Esophagus muscularis mucosa (tissue), 4 donors: ENCODE measurements at regions not wholly inside any gene's neighbourhood (a gene's known extent, or its start where the extent isn't known, plus 50 kb on each side); places are given as distances from the start of the nearest gene placed in this dataset.

Experiments
- DNase-seq: peaks from one replicate; pipeline ENCODE4 v3.0.0-alpha.2; 2017; ENCODE audit errors: extremely low spot score
- H3K27ac ChIP-seq, 4 donors: fragments of 200-600 bp; sonication (generic); replicated peaks in 1 of 4; 1 replicate in 3 of 4; 2 replicates in 1 of 4; pipeline ENCODE4 v1.5.1; 2016 to 2019; ENCODE audit warnings: mild to moderate bottlenecking in 1 of 4
- H3K27me3 ChIP-seq, 4 donors: fragments of 200-600 bp; sonication (generic); one replicate each; pipeline versions ENCODE4 v1.5.1 to v1.6.0; 2016 to 2019
- H3K36me3 ChIP-seq, 4 donors: fragments of 200-600 bp; sonication (generic); one replicate each; pipeline ENCODE4 v1.5.1; 2016 to 2019
- H3K4me1 ChIP-seq, 4 donors: fragments of 200-600 bp; sonication (generic); one replicate each; pipeline ENCODE4 v1.5.1; 2016 to 2019
- H3K4me3 ChIP-seq, 4 donors: fragments of 200-600 bp; sonication (generic); 1 replicate in 2 of 4; 2 replicates in 2 of 4; pipeline ENCODE4 v1.5.1; 2016 to 2019; ENCODE audit warnings: mild to moderate bottlenecking in 4 of 4, moderate library complexity in 1 of 4
- H3K9me3 ChIP-seq, 4 donors: fragments of 200-600 bp; sonication (generic); 1 replicate in 3 of 4; 2 replicates in 1 of 4; pipeline ENCODE4 v1.5.1; 2016 to 2019
- EP300 ChIP-seq: sonication (generic); formaldehyde crosslinking; IDR thresholded peaks from one replicate; pipeline ENCODE4 v1.6.1; 2017; ENCODE audit warnings: antibody characterized with exemption
- POLR2A ChIP-seq: fragments of 450-650 bp; IDR thresholded peaks from one replicate; pipeline ENCODE4 v1.6.1; 2017; ENCODE audit warnings: antibody characterized with exemption, moderate library complexity, mild to moderate bottlenecking, low read depth
- POLR2AphosphoS5 ChIP-seq, 2 donors: sonication (generic); formaldehyde crosslinking; IDR thresholded peaks; one replicate each; pipeline ENCODE4 v1.6.1; 2017; ENCODE audit warnings: antibody characterized with exemption in 2 of 2
- WGBS: methylation state at CpG from one replicate; pipeline ENCODE4 v1.1.5; 2018; 5-methylcytosine and 5-hydroxymethylcytosine counted together
- intact Hi-C: fragments of 100-400 bp; cut with DNase I; formaldehyde crosslinking; loops from one replicate; pipeline ENCODE4 v1.15.1; 2023
- TF ChIP-seq, protein P1 (sequence below), 3 experiments: fragments of 200-600 bp in 2 of 3; fragments of 450-650 bp in 1 of 3; sonication (generic) in 2 of 3; IDR thresholded peaks; one replicate each; pipeline ENCODE4 v1.5.1; 2017 to 2019; ENCODE audit warnings: antibody characterized with exemption in 3 of 3, mild to moderate bottlenecking in 2 of 3, moderate library complexity in 1 of 3

DNA sequence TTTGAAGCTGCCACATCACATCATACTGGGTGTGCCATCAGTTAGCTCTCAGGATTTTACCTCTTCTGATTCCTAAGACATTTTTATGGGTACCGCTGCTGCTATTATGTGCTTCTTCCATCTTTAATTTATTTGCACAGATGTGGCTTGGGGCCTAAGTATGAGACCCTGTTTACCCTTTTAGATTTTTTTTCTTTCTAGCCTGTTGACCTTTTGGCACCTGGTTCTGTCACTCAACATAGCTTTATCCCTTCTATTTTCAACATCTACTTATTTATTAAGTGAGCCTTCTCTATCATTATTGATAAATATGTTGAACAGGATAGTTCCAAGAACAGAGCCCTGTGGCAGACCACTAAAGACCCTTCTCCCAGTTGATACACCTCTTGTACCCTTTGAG, 57.0 kb downstream of the TET3 start:
- TF ChIP-seq EP300 (no peak), POLR2A (no peak), POLR2AphosphoS5 (IDR thresholded peaks at IDR 0.05) (no peak)
- TF ChIP-seq, protein P1, sequence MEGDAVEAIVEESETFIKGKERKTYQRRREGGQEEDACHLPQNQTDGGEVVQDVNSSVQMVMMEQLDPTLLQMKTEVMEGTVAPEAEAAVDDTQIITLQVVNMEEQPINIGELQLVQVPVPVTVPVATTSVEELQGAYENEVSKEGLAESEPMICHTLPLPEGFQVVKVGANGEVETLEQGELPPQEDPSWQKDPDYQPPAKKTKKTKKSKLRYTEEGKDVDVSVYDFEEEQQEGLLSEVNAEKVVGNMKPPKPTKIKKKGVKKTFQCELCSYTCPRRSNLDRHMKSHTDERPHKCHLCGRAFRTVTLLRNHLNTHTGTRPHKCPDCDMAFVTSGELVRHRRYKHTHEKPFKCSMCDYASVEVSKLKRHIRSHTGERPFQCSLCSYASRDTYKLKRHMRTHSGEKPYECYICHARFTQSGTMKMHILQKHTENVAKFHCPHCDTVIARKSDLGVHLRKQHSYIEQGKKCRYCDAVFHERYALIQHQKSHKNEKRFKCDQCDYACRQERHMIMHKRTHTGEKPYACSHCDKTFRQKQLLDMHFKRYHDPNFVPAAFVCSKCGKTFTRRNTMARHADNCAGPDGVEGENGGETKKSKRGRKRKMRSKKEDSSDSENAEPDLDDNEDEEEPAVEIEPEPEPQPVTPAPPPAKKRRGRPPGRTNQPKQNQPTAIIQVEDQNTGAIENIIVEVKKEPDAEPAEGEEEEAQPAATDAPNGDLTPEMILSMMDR (IDR thresholded peaks at IDR 0.05) = no peak
- no peaks in the 10 kb centered on the region for H3K9me3 ChIP-seq
- no peak for DNase-seq
- WGBS = 100% methylated on average over 1 of the region's 1 CpG
- H3K4me3 ChIP-seq = no peak overlapping the region
- H3K4me1 ChIP-seq = peaks cover 0 to 15% (median 8%) of the 10 kb centered on the region in 4 donors
- intact Hi-C loops = no loop called here
- H3K27me3 ChIP-seq = no peaks in the 10 kb centered on the region
- H3K27ac ChIP-seq = no peak overlapping the region
- peaks cover 6 to 8% (median 6%) of the 10 kb centered on the region in 4 donors for H3K36me3 ChIP-seq

DNA sequence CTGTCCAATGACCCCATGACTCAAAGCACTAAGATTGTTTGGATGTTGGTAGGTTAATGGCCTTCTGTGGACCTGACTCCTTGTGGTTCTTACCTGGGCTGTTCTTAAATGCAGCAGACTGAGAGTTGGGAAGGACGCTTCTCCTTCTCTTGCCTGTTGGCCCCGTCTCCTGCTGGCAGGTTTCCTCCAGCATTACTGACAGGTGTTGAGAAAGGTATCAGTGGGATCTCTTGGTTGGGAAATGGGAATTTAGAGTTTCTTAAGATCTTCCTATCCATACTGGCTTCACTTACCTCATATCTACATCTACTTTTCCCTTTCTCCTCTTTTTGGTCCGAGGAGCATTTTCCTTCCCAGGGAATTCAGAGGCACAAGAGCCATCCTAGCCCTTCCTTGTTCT, 57.9 kb downstream of the TET3 start:
- H3K4me1 ChIP-seq = peaks cover 0 to 9% (median 1%) of the 10 kb centered on the region in 4 donors
- no peak overlapping the region for H3K4me3 ChIP-seq
- DNase-seq = no peak
- H3K27ac ChIP-seq = no peak overlapping the region
- H3K27me3 ChIP-seq = no peaks in the 10 kb centered on the region
- TF ChIP-seq, protein P1 (IDR thresholded peaks at IDR 0.05) = no peak
- TF ChIP-seq POLR2AphosphoS5 (IDR thresholded peaks at IDR 0.05) (no peak), EP300 (no peak), POLR2A (no peak)
- WGBS = 95% methylated on average over 3 of the region's 3 CpGs
- peaks cover 8 to 16% (median 14%) of the 10 kb centered on the region in 4 donors for H3K36me3 ChIP-seq
- intact Hi-C loops = no loop called here
- no peaks in the 10 kb centered on the region for H3K9me3 ChIP-seq

DNA sequence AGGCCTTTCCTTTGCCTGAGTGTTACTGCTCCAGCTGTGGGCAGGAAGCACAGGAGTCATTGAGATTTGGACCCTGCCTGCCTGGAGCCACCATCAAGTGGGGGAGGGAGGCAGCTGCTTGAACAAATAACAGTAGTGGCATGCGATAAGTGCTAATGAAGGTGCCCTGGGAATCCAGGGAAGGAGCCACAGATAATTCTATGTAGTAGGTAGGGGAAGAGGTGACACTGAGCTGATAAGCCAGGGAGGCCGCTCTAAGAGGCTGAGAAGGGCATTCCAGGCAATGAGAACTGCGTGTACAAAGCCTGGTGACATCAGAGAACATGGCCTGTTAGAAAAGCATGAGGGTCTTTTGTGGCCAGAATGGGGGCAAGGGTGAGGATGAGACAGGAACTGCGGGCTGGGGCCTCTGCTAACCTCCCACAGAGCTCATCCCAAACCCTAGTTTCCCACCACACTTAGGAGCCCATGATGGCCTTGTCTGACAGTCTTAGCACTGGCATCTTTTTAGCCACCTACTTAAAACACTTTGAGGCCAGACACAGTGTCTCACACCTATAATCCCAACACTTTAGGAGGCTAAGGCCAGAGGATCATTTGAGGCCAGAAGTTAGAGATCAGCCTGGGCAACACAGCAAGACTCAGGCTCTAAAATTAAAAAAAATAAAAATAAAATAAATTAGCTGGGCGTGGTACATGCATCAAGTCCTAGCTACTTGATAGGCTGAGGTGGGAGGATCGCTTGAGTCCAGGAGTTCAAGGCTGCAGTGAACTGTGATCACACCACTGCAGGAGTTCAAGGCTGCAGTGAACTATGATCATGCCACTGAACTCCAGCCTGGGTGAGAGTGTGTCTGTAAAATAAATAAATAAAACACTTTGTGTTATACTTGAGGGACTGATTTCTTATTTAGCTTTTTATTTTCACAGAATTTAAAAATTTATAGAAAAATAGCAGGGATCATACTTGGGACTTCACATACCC, 58.9 kb downstream of the TET3 start:
- intact Hi-C loops = no loop called here
- Histone ChIP-seq H3K4me1 (no peaks in the 10 kb centered on the region), H3K27ac (no peak overlapping the region), H3K36me3 (peaks cover 8 to 26% (median 21%) of the 10 kb centered on the region in 4 donors), H3K4me3 (no peak overlapping the region), H3K27me3 (no peaks in the 10 kb centered on the region), H3K9me3 (no peaks in the 10 kb centered on the region)
- 85% methylated on average over 6 of the region's 6 CpGs for WGBS
- TF ChIP-seq POLR2AphosphoS5 (IDR thresholded peaks at IDR 0.05) (no peak), EP300 (no peak), POLR2A (no peak)
- TF ChIP-seq, protein P1 (IDR thresholded peaks at IDR 0.05) = no peak
- DNase-seq = no peak

DNA sequence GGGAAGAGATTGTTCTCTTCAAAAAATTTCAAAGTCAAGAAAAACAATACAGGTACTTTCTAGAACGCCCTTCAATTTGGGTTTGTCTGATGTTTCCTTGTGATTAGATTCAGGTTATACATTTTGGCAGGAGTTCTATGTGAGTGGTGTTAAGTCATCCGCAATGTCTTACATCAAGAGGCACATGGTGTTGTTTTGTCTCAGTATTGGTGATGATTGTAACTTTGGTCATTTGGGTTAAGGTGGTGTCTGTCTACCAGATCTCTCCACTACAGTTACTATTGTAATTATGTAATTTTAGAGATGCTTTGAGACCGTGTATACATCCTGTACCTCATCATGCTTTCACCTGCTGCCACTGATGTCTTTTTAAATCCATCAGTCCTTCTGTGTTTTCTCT, 60.3 kb downstream of the TET3 start:
- H3K4me3 ChIP-seq = no peak overlapping the region
- H3K4me1 ChIP-seq = no peaks in the 10 kb centered on the region
- WGBS = 90% methylated on average over 3 of the region's 3 CpGs
- no peaks in the 10 kb centered on the region for H3K9me3 ChIP-seq
- no peak for DNase-seq
- H3K27me3 ChIP-seq = no peaks in the 10 kb centered on the region
- intact Hi-C loops = loop anchor here (5.0 kb wide), 1 partner anchor 37 kb away; no protein-coding TSS in a partner anchor
- peaks cover 8 to 30% (median 21%) of the 10 kb centered on the region in 4 donors for H3K36me3 ChIP-seq
- TF ChIP-seq POLR2AphosphoS5 (IDR thresholded peaks at IDR 0.05) = no peak
- no peak overlapping the region for H3K27ac ChIP-seq

DNA sequence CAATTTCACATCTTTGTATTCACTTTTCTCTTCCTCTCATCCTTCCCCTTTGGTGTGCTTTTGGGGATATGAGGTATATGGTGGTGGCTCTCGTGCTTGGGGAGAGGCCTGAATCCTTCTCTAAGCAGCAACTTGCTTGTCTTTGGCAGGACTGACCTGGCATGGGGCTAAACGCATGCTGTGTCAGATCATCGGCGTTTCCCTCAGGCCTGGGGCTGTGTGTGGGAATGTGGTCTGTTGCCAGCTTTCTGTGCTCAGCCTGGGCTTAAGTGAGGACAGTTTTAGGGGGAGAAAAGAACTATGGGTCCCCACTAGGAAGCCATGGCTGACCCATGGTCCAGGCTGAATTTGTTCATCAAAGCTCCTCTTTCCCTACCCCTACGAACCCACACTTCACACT, 60.7 kb downstream of the TET3 start:
- Histone ChIP-seq H3K4me1 (no peaks in the 10 kb centered on the region), H3K36me3 (peaks cover 8 to 30% (median 21%) of the 10 kb centered on the region in 4 donors), H3K27ac (no peak overlapping the region), H3K9me3 (no peaks in the 10 kb centered on the region), H3K27me3 (no peaks in the 10 kb centered on the region), H3K4me3 (no peak overlapping the region)
- WGBS = 81% methylated on average over 5 of the region's 5 CpGs
- TF ChIP-seq POLR2AphosphoS5 (IDR thresholded peaks at IDR 0.05) = no peak
- DNase-seq = no peak
- intact Hi-C loops = loop anchor here (5.0 kb wide), 1 partner anchor 37 kb away; no protein-coding TSS in a partner anchor
